ENCODE measurements at regions not wholly inside any gene's neighbourhood (a gene's known extent, or its start where the extent isn't known, plus 50 kb on each side); places are given as distances from the start of the nearest gene placed in this dataset.

DNA sequence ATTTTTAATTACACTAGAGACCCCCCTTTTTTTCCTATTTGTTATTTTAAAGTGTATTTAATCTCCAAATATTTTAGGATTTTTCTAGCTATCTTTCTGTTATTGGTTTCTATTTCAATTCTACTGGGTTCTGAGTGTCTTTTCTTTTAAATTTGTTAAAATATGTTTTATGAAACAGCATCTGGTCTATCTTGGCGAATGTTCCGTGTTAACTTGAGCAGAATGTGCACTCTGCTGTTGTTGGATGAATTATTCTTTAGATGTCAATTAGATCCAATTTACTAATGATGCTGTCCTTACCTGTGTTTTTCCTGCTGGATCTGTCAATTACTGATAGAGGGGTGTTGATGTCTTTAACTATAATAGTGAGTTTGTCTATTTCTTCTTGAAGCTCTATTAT lies 462.0 kb upstream of the CNTN3 start:
- FAIRE-seq, result no peak
- TF ChIP-seq, protein P1, sequence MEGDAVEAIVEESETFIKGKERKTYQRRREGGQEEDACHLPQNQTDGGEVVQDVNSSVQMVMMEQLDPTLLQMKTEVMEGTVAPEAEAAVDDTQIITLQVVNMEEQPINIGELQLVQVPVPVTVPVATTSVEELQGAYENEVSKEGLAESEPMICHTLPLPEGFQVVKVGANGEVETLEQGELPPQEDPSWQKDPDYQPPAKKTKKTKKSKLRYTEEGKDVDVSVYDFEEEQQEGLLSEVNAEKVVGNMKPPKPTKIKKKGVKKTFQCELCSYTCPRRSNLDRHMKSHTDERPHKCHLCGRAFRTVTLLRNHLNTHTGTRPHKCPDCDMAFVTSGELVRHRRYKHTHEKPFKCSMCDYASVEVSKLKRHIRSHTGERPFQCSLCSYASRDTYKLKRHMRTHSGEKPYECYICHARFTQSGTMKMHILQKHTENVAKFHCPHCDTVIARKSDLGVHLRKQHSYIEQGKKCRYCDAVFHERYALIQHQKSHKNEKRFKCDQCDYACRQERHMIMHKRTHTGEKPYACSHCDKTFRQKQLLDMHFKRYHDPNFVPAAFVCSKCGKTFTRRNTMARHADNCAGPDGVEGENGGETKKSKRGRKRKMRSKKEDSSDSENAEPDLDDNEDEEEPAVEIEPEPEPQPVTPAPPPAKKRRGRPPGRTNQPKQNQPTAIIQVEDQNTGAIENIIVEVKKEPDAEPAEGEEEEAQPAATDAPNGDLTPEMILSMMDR (optimal IDR thresholded peaks at IDR 0.05 in 1 of 3, IDR thresholded peaks at IDR 0.05 in 1 of 3, conservative IDR thresholded peaks at IDR 0.05 in 1 of 3; ENCODE audit: extremely low read depth in 1 of 3, insufficient read depth in 2 of 3, low read length in 3 of 3), result no peak
- no peak for TF ChIP-seq EZH2 (IDR thresholded peaks at IDR 0.05; ENCODE audit: low read length)
- no peak overlapping the region for H3K4me3 ChIP-seq (ENCODE audit: control insufficient read depth in 2 of 3, extremely low read depth in 1 of 3, insufficient read depth in 2 of 3, low read depth in 1 of 3, low read length in 3 of 3)

DNA sequence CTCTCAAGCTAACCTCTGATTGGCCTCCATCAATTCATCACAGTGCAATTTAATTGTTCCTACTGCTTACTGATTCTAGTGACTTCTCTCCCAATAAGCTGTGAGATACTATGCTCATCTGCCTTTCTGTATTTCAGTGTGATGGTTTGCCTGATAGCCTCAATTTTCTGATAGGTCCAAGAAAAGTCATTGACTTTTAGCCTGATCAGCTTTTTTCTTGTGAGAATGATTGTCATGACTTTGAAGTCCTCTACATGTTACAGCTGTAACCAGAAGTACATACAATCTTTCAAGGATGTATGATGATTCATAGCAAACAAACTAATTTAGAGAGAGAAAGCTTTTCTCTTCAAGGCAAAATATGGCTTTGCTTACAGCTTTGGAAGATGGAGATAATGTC lies 463.8 kb upstream of the CNTN3 start:
- Histone ChIP-seq H3K27me3 (ENCODE audit: control insufficient read depth, extremely low read depth, insufficient read depth, low read length) (no peaks in the 10 kb centered on the region), H2AFZ (ENCODE audit: control insufficient read depth, low read length) (no peak overlapping the region), H3K4me3 (ENCODE audit: control insufficient read depth in 2 of 3, extremely low read depth in 1 of 3, insufficient read depth in 2 of 3, low read depth in 1 of 3, low read length in 3 of 3) (no peak overlapping the region), H3K9me3 (ENCODE audit: control insufficient read depth, low read depth, low read length) (no peaks in the 10 kb centered on the region), H3K4me2 (ENCODE audit: control insufficient read depth, extremely low read depth, insufficient read depth, low read depth, low read length) (no peak overlapping the region), H3K9ac (ENCODE audit: control insufficient read depth, extremely low read depth, insufficient read depth, low read length) (no peak overlapping the region), H3K36me3 (ENCODE audit: control insufficient read depth in 2 of 2, extremely low read depth in 1 of 2, insufficient read depth in 2 of 2, low read length in 2 of 2) (no peaks in the 10 kb centered on the region), H3K79me2 (ENCODE audit: control insufficient read depth, insufficient read depth, low read length) (no peaks in the 10 kb centered on the region), H3K9me1 (ENCODE audit: control insufficient read depth, extremely low read depth, insufficient read depth, low read length) (no peaks in the 10 kb centered on the region), H4K20me1 (ENCODE audit: control insufficient read depth, extremely low read depth, insufficient read depth, low read length) (no peaks in the 10 kb centered on the region), H3K27ac (ENCODE audit: control insufficient read depth, insufficient read depth, low read length) (no peak overlapping the region), H3K4me1 (ENCODE audit: control insufficient read depth, extremely low read depth, insufficient read depth, low read length) (no peaks in the 10 kb centered on the region)
- TF ChIP-seq EZH2 (IDR thresholded peaks at IDR 0.05; ENCODE audit: low read length), result no peak
- TF ChIP-seq, protein P1 (optimal IDR thresholded peaks at IDR 0.05 in 1 of 3, IDR thresholded peaks at IDR 0.05 in 1 of 3, conservative IDR thresholded peaks at IDR 0.05 in 1 of 3; ENCODE audit: extremely low read depth in 1 of 3, insufficient read depth in 2 of 3, low read length in 3 of 3), result no peak
- FAIRE-seq (no peak), DNase-seq (ENCODE audit: low read depth, low spot score) (no peak)
- dilution Hi-C loops (cut with MboI; ENCODE audit: extremely low pct_ligation_motif_present, low sequenced_read_pairs), result no loop called here

More for the DNA sequence above, 462.0 kb upstream of the CNTN3 start:
- no peak for DNase-seq (ENCODE audit: low read depth, low spot score)
- no peaks in the 10 kb centered on the region for H4K20me1 ChIP-seq (ENCODE audit: control insufficient read depth, extremely low read depth, insufficient read depth, low read length)
- no peaks in the 10 kb centered on the region for H3K27me3 ChIP-seq (ENCODE audit: control insufficient read depth, extremely low read depth, insufficient read depth, low read length)
- no peak overlapping the region for H3K27ac ChIP-seq (ENCODE audit: control insufficient read depth, insufficient read depth, low read length)
- H3K9me1 ChIP-seq (ENCODE audit: control insufficient read depth, extremely low read depth, insufficient read depth, low read length), result no peaks in the 10 kb centered on the region
- H3K4me2 ChIP-seq (ENCODE audit: control insufficient read depth, extremely low read depth, insufficient read depth, low read depth, low read length), result no peak overlapping the region
- H3K9ac ChIP-seq (ENCODE audit: control insufficient read depth, extremely low read depth, insufficient read depth, low read length), result no peak overlapping the region
- no peaks in the 10 kb centered on the region for H3K4me1 ChIP-seq (ENCODE audit: control insufficient read depth, extremely low read depth, insufficient read depth, low read length)
- H3K9me3 ChIP-seq (ENCODE audit: control insufficient read depth, low read depth, low read length), result no peaks in the 10 kb centered on the region
- no peak overlapping the region for H2AFZ ChIP-seq (ENCODE audit: control insufficient read depth, low read length)
- H3K36me3 ChIP-seq (ENCODE audit: control insufficient read depth in 2 of 2, extremely low read depth in 1 of 2, insufficient read depth in 2 of 2, low read length in 2 of 2), result no peaks in the 10 kb centered on the region
- no peaks in the 10 kb centered on the region for H3K79me2 ChIP-seq (ENCODE audit: control insufficient read depth, insufficient read depth, low read length)
- dilution Hi-C loops (cut with MboI; ENCODE audit: extremely low pct_ligation_motif_present, low sequenced_read_pairs), result no loop called here

Measured in keratinocyte (primary cell).